Inflammatory macrophage treated with lipopolysaccharide for 4 hours (primary cell): ENCODE measurements at regions not wholly inside any gene's neighbourhood (a gene's known extent, or its start where the extent isn't known, plus 50 kb on each side); places are given as distances from the start of the nearest gene placed in this dataset.
A peak's percentile ranks its signal among the peaks of the same experiment; 100 is the strongest.
"Not testable (repeated sequence)": the region's sequence is repeated elsewhere in the genome, so short reads cannot be mapped to it uniquely, and the experiment has no call there.

Experiments used
- DNase-seq: peaks from one replicate; pipeline ENCODE4 v3.0.0-alpha.2; 2020

DNA sequence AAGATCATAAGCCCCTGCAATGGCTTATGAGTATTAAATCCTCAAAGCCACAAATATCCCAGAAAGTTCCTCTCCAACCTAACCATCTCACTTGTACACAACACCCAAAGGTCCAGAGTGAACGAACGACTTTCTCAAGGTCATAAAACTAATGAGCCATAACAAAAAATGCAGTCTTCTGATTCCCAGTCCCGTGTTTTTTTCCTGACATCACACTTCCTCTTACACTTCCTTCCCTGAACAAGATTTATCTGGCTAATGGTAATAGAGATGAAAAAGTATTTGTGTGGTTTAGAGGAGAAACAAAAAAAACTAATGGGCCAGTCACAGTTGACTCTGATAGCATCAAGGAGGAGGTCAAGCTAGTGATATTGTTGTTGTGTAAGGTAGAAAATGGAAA lies 99.5 kb upstream of the KLHL13 start:
- DNase-seq = peak; percentile 10

DNA sequence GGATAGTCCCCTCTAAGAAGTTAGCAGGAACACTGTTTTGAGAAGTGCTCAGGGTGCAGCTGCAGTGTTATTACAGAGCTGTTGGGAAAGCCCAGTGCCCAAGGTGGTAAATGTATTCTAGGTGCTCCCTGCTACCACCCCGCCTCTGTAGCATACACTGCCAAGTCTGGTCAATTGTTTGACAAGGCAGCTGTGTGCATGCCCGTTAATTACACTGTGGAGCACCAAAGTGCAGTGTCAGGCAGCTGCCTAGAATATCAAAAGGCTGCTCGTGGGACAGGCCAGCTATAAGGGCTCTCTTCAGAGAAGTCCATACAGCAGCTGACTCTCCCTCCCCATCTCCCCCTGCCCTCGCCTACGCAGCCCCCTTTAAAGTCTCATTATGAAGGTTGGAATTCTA lies 99.9 kb upstream of the KLHL13 start:
- DNase-seq = no peak

DNA sequence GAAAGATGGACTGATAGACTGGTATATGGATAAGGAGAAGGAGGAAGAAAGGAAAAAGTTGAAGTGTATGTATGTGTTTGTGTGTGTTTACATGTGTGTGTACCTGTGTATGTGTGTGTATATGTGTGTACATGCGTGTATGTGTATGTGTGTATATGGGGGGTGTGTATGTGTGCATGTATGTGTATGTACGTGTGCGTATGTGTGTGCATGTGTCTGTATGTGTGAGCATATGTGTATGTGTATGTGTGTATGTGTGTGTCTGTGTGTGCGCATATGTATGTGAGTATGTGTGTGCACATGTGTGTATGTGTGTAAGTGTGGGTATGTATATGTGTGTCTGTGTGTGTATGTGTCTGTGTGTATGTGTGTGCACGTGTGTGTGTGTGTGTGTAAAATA lies 101.5 kb upstream of the KLHL13 start:
- no peak for DNase-seq

DNA sequence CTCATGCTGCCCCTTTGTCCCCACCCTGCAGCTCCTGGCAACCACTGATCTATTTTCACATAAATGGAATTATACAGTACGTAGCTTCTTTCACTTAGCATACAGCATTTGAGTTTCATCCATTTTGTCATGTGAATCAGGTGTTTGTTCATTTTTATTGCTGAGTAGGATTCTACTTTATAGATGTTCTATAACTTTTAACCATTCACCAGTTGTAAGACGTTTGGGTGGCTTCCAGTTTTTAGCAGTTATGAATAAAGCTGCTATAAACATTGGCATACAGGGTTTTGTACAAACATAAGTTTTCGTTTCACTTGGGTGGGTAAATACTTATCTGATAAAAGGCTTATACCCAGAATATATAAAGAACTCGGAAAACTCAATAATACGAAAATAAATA lies 102.3 kb upstream of the KLHL13 start:
- DNase-seq = no peak

DNA sequence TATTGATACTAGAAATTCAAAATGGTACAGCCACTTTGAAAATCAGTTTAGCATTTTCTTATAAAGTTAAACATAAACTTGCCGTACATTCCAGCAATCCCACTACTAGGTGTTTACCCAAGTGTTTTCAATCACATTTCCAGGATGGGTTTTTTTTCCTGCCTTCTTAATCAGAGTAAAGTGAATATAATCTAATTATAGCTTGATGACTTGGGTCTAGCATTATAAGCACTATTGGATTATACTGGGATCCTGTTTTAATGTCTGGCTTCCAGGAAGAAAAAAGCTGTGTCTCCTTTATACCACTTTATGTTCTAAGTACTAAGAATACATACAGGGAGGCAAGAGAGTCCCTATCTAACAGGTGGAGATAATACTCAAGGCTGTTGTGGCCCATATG lies 103.3 kb upstream of the KLHL13 start:
- no peak for DNase-seq

DNA sequence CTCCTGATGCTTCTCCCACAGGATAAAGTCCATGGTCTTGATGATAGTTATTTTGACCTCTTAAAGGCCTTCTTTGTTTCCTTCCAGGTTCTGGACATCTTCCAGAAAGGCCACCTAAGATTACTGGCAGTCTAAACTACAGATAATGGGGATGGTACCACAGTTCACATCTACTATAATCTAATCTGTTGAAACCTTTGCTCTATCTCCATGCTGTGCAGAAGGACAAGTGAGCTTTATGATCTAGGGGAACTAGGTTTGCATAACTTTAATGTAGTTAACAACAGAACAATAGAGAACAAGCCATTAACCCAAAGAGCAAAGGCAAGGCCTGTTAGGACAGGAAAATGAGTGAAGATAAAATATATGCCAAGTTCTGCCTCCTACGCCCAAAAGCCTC lies 103.9 kb upstream of the KLHL13 start:
- no peak for DNase-seq

DNA sequence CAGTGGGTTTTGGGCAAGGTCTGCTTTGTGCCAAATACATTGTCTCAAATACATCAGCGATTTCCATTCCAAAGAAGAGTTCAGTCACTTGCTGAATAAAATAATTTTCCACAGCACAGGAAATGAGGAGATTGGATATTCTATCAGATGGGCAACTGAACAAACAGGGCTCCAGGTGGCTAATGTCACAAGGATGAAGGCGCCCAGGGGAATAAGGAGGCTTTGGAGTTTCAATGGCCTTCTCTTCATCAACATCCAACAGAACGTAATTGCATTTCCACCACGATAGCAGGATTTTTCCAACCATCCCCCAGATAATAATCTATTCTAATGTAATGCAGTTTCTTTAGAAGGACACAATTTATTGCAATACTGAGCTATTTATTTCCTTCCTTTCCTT lies 104.7 kb upstream of the KLHL13 start:
- no peak for DNase-seq

DNA sequence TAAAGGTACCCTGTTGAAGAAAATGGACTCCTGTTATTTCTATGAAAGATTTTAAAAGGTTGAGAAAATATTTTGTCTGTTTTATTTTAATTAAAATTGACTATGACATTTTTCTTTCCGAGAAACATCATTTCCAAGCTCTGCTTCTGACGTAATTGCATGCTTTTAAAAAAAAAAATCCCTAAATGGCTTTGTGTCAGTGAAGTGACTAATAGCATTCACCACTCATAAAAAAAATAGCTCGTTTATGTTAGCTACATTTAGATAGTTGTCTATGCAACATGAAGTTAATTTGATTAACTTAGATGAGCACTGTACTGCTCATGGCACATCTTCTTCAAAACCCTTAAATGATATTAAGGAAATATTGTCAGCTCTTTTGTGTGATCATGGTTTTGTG lies 105.1 kb upstream of the KLHL13 start:
- DNase-seq = no peak

DNA sequence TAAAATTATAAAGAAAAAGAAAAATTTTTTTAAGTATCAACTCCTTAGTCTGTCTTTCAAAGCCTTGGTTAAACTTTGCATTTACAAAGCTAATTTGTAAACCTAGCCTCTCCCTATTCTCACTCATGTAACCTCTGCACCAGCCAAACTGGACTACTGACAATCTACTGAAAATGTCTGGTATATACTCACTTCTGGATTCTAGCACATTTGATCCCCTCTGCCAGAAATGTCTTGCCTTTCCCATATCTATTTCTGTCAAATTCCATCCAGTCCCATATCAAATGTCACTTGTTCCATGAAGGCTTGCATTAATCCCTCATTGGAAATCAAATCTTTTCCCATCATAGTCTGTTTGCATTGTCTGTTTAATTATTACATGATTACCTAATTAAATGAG lies 105.8 kb upstream of the KLHL13 start:
- no peak for DNase-seq

DNA sequence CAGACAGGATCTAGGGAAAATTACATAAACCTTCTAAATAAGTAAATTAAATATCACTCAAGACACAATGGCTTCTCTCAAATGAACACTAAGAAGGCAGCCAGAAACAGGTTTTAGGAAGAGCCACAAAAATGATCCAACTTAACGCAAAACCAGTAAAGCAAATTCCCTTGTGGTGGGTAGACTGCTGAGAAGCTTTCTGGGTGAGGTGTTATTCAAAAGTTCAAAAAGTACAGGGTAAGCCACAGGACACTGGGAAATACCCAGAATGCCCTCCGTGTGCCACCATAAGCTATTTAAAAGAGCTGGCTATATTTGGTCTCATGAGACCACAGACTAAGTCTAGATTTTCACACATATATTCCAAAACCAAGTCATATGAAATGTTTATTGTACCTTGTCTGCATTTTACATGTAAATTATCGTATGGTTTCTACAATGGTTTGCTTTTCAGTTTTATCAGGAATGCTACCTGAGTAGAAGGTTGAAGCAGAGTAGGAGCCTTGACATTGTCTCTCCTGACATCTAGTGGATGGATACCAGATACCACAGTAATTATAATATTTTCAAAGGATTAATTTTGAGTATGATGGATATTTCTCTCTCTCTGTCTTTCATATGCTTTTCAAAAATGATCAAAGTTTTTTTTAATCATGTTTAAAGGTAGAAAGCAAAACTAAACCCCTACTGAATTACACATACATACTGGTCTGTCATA lies 109.3 kb upstream of the KLHL13 start:
- no peak for DNase-seq

DNA sequence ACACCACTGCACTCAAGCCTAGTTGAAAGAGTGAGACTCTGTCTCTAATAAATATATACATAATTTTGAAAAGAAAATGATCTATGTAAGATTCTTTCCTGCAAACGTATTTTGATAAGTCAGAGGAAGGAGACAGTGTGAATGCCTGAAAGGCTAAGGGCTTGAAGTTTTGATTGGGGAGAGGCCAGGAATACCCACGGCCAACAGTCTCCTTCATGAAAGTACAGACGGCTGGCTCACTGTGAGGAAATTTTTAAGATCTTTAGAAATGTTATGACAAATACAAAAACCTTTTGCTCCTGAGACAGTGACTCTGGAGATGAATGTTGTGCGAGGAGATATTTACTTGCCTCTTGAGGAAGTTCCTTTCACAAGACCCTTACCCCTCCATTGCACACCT lies 111.4 kb upstream of the KLHL13 start:
- DNase-seq = no peak

DNA sequence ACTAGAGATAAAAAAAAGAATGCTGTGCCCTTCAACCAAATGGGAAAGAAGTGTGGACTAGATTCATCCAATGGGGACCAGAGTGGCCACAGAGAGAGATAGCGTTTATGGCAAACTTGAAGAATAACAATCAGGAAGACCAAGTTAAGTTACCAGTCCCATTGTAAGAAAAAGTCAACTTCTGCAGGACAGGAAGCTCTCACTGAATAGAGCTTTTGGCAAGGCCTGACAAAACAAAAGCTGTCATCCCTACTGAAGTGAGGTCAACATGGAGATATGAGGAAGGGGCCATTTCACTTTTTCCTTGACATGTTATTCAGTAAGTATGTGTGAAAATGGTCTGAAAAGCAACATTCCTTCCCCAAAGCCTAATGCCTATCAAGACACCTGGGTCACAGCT lies 111.8 kb upstream of the KLHL13 start:
- no peak for DNase-seq

DNA sequence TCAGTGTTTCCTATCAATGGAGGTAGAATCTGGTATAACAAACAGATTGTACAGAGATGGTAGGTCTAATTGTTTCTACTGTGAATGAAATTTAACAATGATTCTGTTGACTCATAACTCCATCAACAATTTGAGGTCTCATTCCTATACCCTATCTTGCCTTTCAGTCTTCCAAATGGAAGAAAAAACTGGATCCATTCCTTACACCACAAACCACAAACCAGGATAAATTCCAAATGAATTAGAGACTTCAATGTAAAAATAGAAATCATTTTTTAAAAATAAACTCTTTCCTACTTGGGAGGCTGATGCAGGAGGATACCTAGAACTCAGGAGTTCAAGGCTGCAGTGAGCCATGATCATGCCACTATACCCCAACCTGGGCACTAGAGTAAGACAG lies 114.4 kb upstream of the WDR44 start:
- no peak for DNase-seq

DNA sequence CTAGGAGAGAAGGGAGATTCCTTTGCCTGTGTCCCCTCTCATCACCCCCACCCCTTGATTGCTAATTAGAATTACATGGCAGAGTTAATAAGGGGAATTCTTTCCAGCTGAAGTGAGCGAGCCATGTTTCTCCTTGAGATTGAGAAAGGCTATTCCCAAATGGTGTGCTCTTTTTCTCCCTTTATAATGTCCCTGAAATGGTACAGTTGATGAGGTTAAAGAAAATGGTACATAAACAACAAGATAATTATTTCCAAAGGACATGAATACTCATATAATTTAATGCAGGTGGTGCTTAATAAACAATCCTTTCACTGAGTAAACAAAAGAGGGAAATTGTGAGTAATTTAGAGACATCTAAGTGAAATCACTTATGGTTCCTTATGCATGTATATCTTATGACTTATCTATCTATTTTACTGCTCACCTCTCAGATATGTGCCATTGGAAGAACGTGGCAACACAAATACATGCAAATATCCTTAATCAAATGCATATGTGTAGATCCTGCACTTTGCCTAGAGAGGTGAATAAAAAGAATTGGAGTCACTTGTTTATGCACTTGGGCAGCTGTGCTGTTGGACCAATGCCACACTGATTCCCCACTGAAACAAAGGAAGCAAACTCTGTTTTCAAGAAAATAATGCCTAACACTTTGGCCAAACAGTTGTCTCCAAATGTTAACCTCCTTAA lies 106.6 kb upstream of the WDR44 start:
- no peak for DNase-seq

DNA sequence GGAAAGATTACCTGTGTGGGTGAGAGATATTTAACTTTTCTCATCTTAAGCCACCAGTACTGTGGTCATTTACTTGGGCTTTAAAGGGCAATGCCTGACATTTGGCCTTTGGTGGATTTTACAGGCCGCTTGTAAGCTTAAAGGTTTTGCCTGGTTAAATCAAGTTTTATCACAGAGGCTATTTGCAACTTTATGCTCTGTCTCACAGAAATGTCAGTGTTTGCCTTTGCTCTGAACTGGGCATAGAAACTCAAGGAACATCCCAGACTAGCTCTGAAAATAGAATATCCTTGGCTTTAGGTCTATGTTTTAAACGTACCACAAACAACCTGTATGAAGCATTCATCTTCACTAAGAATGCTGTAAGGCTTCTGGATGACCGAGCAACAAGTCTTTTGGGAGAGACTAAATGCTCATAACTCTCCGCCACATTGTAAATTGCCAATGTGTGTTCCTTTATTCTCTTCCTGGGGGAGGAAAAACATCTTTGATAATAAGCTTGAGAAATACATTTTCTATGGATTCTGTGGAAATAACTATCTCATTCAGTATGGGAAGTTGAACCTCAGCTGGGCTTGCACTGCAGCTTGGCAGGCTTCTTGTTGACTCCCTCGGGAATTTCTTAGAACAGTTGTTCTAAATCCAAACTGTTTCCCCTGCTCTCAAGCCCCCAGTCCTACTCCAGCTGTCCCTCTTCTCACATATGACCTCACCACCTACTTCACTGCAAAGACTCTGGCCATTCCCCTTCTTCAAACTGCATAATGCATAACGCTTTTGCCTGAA lies 105.8 kb upstream of the WDR44 start:
- no peak for DNase-seq

DNA sequence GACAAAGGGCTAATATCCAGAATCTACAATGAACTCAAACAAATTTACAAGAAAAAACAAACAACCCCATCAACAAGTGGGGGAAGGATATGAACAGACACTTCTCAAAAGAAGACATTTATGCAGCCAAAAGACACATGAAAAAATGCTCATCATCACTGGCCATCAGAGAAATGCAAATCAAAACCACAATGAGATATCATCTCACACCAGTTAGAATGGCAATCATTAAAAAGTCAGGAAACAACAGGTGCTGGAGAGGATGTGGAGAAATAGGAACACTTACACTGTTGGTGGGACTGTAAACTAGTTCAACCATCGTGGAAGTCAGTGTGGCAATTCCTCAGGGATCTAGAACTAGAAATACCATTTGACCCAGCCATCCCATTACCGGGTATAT lies 98.9 kb upstream of the WDR44 start:
- DNase-seq = not testable (repeated sequence)

DNA sequence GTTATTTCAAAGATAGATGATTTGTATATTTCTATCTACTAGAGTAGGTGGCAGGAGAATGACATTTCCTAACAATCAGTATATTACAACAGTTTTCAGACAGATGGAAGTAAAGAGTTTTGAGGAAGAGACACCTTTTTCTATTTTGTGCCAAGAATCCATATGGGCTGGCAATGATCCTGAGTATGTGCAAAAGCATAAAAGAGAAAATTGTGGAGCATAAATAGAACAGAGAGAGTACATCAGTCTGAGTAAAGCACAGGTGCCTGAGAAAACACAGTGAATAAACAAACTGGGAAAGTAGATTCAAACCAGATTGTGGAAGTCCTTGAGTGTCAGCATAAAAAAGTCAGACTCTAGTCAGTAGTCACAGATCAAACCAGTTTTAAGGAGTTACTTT lies 96.8 kb upstream of the WDR44 start:
- no peak for DNase-seq

DNA sequence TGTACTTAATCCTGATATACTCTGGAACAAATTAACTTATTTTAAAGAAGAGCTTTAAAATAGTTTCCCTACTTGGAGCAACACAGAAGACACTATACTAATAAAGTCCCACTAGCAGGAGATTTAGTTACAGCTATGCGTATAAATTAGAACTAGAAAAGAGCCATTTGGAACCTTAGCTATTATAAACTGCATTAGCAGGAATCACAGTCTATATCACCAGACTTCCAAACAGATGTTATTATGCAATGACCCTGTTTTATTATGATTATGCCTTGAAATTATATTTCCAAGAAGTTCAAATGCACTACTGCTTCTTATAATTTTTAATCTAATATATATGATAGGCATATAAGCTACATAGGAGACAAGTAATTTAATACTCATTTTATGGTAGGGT lies 95.5 kb upstream of the WDR44 start:
- no peak for DNase-seq

DNA sequence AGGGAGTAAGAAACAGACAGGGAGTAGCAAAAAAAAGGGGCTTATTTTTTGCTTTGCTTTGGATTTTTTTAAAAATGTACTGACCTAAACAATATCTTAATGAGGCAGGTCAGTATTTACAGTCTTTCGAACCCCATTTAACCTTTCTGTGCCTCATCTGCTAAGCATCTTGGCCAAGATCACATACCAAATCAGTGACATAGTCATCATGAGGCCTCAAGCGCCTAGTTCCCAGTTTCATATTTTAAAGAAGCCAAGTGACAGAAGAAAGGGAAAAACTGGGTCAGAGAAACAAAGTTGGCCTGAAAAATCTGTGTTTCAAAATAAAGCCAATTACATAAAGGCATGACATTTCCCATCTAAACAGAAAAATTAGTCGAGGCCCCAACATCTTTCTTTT lies 94.6 kb upstream of the WDR44 start:
- no peak for DNase-seq

DNA sequence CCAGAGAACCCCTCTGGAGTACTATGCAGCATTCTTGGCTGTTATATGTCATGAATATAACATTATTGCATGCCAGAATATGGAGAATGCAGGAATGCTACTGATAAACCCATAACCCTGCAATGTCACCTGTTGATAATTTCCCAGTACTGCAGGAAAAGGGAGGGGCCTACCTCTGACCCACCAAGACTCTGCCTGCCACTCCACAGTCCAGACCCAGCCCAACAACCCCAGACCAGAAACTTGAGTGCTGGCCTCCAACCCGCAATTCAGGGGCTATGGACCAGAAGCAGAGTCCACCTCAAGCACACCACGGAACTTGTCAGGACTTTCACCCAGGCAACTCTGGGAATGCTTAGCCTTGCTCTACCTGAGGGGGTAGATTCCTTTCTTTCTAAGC lies 92.9 kb upstream of the WDR44 start:
- DNase-seq = no peak

DNA sequence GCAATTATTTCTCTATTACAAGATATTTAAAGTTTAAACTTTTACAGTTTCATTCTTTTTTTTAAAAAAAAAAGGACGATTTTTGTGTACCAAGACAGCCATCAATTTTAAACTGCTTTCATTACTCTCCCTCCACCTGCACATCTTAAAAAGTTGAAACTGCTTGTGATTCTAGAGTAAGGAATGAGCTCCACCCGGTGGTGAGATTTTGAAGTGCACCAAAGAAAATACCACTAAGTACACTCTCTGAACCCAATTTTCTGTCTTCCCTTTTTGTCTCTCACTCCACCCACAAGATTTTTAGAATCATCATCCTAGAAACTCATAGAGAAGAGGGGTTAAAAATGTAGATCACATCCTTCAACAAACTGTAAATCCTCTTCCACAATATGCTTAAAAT lies 91.3 kb upstream of the WDR44 start:
- peak; percentile 34 for DNase-seq

DNA sequence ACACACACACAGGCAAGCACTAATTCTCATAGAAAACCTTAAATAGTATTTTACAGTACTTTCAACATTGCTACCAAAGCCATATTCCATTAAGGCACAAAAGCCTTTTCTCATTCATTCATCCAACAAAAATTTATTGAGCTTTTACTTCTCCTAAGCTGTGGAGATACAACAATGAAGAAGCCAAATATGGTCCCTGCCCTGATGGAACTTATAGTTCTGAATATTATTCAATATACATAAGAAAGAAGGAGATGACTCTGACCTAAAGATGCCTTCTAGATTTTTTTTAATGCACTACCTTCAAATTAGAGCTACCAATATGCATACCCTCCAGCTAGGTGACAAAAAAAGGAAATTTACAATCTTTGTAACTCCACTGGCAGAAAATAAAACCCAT lies 90.0 kb upstream of the WDR44 start:
- DNase-seq = no peak

DNA sequence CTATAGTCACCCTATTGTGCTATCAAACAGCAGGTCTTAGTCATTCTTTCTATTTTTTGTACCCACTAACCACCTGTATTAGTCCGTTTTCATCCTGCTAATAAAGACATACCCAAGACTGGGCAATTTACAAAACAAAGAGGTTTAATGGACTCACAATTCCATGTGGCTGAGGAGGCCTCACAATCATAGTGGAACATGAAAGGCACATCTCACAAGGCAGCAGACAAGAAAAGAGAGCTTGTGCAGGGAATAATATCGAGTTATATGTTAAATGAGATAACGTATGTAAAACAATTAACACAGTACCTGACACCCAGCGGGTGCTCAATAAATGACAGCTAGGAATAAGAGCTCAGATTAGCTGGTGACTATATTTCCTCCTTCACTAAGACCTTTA lies 88.1 kb upstream of the WDR44 start:
- no peak for DNase-seq

DNA sequence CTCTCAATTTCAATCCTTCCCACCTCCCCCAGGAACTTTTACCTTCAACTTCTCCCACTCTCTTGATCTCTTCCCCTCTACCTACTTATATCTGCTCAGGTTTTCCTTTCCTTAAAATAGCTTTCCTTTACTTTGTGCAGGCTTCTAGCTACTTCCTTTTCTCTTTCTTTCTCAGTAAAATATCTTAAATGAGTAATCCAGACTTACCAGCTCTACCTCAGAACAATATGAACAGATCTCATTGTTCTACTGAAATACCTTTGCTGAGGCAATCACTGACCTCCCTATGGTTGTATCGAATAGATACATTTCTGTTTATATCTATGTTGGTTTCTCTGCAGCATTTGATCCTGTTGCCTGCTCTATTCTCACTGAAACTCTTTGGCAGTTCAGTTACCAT lies 86.7 kb upstream of the WDR44 start:
- no peak for DNase-seq
